ENCODE measurements at regions not wholly inside any gene's neighbourhood (a gene's known extent, or its start where the extent isn't known, plus 50 kb on each side); places are given as distances from the start of the nearest gene placed in this dataset.
"Not testable (repeated sequence)": the region's sequence is repeated elsewhere in the genome, so short reads cannot be mapped to it uniquely, and the experiment has no call there.

- TF ChIP-seq CTCF (IDR thresholded peaks at IDR 0.05; ENCODE audit: insufficient read depth, low read depth, low read length): no peak
- DNase-seq (ENCODE audit: low read depth): no peak
- no peak overlapping the region for H3K4me3 ChIP-seq (ENCODE audit: low read depth, low read length)
Measured at GRCh38 chr6:74504941-74505340, 700.9 kb downstream of the COL12A1 start.

GRCh38 chr6:74492587-74492986 lies 713.3 kb downstream of the COL12A1 start:
- no peak for DNase-seq (ENCODE audit: low read depth)
- H3K4me3 ChIP-seq (ENCODE audit: low read depth, low read length): no peak overlapping the region
- TF ChIP-seq CTCF (IDR thresholded peaks at IDR 0.05; ENCODE audit: insufficient read depth, low read depth, low read length): no peak

GRCh38 chr6:74491844-74492374 lies 713.9 kb downstream of the COL12A1 start:
- no peak for TF ChIP-seq CTCF (IDR thresholded peaks at IDR 0.05; ENCODE audit: insufficient read depth, low read depth, low read length)
- DNase-seq (ENCODE audit: low read depth): no peak

GRCh38 chr6:74488726-74489125 lies 717.1 kb downstream of the COL12A1 start:
- DNase-seq (ENCODE audit: low read depth): not testable (repeated sequence)

More at GRCh38 chr6:74491844-74492374, 713.9 kb downstream of the COL12A1 start:
- no peak overlapping the region for H3K4me3 ChIP-seq (ENCODE audit: low read depth, low read length)

GRCh38 chr6:74482180-74482579 lies 723.7 kb downstream of the COL12A1 start:
- no peak for TF ChIP-seq CTCF (IDR thresholded peaks at IDR 0.05; ENCODE audit: insufficient read depth, low read depth, low read length)
- H3K4me3 ChIP-seq (ENCODE audit: low read depth, low read length): no peak overlapping the region
- no peak for DNase-seq (ENCODE audit: low read depth)

More at GRCh38 chr6:74488726-74489125, 717.1 kb downstream of the COL12A1 start:
- H3K4me3 ChIP-seq (ENCODE audit: low read depth, low read length): not testable (repeated sequence)

GRCh38 chr6:74480561-74480960 lies 725.3 kb downstream of the COL12A1 start:
- H3K4me3 ChIP-seq (ENCODE audit: low read depth, low read length): no peak overlapping the region
- no peak for TF ChIP-seq CTCF (IDR thresholded peaks at IDR 0.05; ENCODE audit: insufficient read depth, low read depth, low read length)
- DNase-seq (ENCODE audit: low read depth): peak; percentile 40

- no peak for DNase-seq (ENCODE audit: low read depth)
- no peak for TF ChIP-seq CTCF (IDR thresholded peaks at IDR 0.05; ENCODE audit: insufficient read depth, low read depth, low read length)
Measured at GRCh38 chr6:74479960-74480359, 725.9 kb downstream of the COL12A1 start.

More at GRCh38 chr6:74479960-74480359, 725.9 kb downstream of the COL12A1 start:
- H3K4me3 ChIP-seq (ENCODE audit: low read depth, low read length): no peak overlapping the region

Data from fibroblast of villous mesenchyme (primary cell).